Urinary bladder (tissue), 3 donors: ENCODE measurements at regions not wholly inside any gene's neighbourhood (a gene's known extent, or its start where the extent isn't known, plus 50 kb on each side); places are given as distances from the start of the nearest gene placed in this dataset.

Source experiments
- DNase-seq: peaks from one replicate; pipeline ENCODE4 v3.0.0-alpha.2; 2015; ENCODE audit errors: extremely low spot score
- H3K27ac ChIP-seq: one replicate; pipeline ENCODE4 v1.5.1; 2013; ENCODE audit warnings: low read depth, mild to moderate bottlenecking, moderate library complexity
- H3K36me3 ChIP-seq: one replicate; pipeline ENCODE4 v1.6.1; 2013; ENCODE audit warnings: mild to moderate bottlenecking, moderate library complexity; ENCODE audit not compliant: insufficient read depth
- H3K4me1 ChIP-seq: one replicate; pipeline ENCODE4 v1.6.1; 2013; ENCODE audit warnings: mild to moderate bottlenecking, moderate library complexity; ENCODE audit not compliant: insufficient read depth
- H3K4me3 ChIP-seq: one replicate; pipeline ENCODE4 v1.5.1; 2013; ENCODE audit warnings: low read depth, low read length
- WGBS: extraction: QIAGEN DNeasy Blood & Tissue Kit; methylation state at CpG from one replicate; pipeline ENCODE4 v1.1.7; 2013; 5-methylcytosine and 5-hydroxymethylcytosine counted together
- donor health status: healthy with polysubstance abuse.
- donor health status: healthy.

GRCh38 chr3:65048151-65048550 lies 360.4 kb upstream of the ADAMTS9 start:
- H3K36me3 ChIP-seq, result peaks cover 1% of the 10 kb centered on the region
- DNase-seq, result no peak
- H3K4me1 ChIP-seq, result no peaks in the 10 kb centered on the region
- H3K4me3 ChIP-seq, result no peak overlapping the region
- no peak overlapping the region for H3K27ac ChIP-seq
- 100% methylated on average over 1 of the region's 1 CpG for WGBS

- DNase-seq, result no peak
- Histone ChIP-seq H3K27ac (no peak overlapping the region), H3K4me1 (no peaks in the 10 kb centered on the region), H3K4me3 (no peak overlapping the region), H3K36me3 (no peaks in the 10 kb centered on the region)
- 73% methylated on average over 1 of the region's 1 CpG for WGBS
These were observed 357.3 kb upstream of the ADAMTS9 start for GRCh38 chr3:65045138-65045537.

GRCh38 chr3:65044401-65044800 lies 356.6 kb upstream of the ADAMTS9 start:
- WGBS, result 96% methylated on average over 6 of the region's 6 CpGs
- Histone ChIP-seq H3K27ac (no peak overlapping the region), H3K36me3 (no peaks in the 10 kb centered on the region), H3K4me3 (no peak overlapping the region), H3K4me1 (no peaks in the 10 kb centered on the region)
- DNase-seq, result no peak

GRCh38 chr3:65042675-65043074 lies 354.9 kb upstream of the ADAMTS9 start:
- WGBS, result 54% methylated on average over 3 of the region's 3 CpGs
- Histone ChIP-seq H3K4me3 (no peak overlapping the region), H3K36me3 (no peaks in the 10 kb centered on the region), H3K27ac (no peak overlapping the region), H3K4me1 (no peaks in the 10 kb centered on the region)
- no peak for DNase-seq

- DNase-seq, result no peak
- Histone ChIP-seq H3K4me1 (no peaks in the 10 kb centered on the region), H3K36me3 (no peaks in the 10 kb centered on the region), H3K4me3 (no peak overlapping the region), H3K27ac (no peak overlapping the region)
- WGBS, result 86% methylated on average over 6 of the region's 6 CpGs
These were observed 352.0 kb upstream of the ADAMTS9 start for GRCh38 chr3:65039754-65040210.

- DNase-seq, result no peak
- no peaks in the 10 kb centered on the region for H3K4me1 ChIP-seq
- no peak overlapping the region for H3K27ac ChIP-seq
- no peaks in the 10 kb centered on the region for H3K36me3 ChIP-seq
- WGBS, result 66% methylated on average over 2 of the region's 2 CpGs
- H3K4me3 ChIP-seq, result no peak overlapping the region
These were observed 350.1 kb upstream of the ADAMTS9 start for GRCh38 chr3:65037861-65038260.

DNA sequence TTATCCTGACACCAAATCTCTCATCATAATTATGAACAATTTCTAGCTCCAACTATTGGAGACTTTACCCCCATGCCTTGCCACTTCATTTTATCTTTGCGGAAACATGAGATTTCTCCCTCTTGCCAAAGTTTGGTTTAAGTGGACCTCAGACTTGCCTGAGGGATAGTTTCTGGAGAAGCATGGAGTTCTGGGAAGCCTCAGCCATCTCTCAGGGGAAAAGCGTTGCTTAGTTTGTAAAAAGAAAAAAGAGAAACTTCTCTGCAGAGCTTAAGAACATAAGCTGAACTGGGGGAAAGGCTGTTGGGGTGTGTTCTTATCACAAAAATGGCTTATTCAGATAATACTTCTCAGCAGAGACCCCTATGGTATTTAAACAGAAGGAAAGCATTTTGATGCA lies 347.4 kb upstream of the ADAMTS9 start:
- 53% methylated on average over 2 of the region's 2 CpGs for WGBS
- H3K36me3 ChIP-seq, result no peaks in the 10 kb centered on the region
- H3K4me3 ChIP-seq, result no peak overlapping the region
- H3K27ac ChIP-seq, result no peak overlapping the region
- no peaks in the 10 kb centered on the region for H3K4me1 ChIP-seq
- no peak for DNase-seq

GRCh38 chr3:65033576-65033975 lies 345.8 kb upstream of the ADAMTS9 start:
- no peaks in the 10 kb centered on the region for H3K4me1 ChIP-seq
- H3K4me3 ChIP-seq, result no peak overlapping the region
- no peak overlapping the region for H3K27ac ChIP-seq
- WGBS, result 95% methylated on average over 2 of the region's 2 CpGs
- H3K36me3 ChIP-seq, result no peaks in the 10 kb centered on the region
- DNase-seq, result no peak

DNA sequence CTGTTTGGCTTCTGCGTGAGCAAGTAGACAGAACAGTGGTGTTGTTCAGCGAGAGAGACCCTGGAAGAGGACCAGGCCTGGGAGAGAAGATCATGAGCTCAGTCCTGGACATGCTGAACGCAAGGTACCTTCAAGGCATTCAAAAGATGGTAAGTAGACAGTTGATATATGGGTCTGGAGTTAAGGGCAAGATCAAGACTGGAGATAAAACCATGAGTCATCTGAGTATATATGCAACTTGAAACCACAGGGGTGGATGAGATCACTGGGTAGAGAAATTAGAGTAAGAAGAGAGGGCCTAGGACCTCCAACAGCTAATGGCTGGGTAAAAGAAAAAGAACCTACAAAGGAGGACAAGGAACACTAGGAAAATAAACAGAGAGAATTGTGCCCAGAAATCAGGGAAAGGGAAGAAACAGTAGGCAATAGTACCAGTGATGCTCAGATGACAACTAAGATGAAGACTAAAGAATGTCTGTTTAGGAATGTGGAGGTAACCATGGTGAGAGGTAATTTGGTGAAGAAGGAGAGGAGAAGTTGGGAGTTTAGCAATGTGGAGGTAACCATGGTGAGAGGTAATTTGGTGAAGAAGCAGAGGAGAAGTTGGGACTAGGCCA lies 343.2 kb upstream of the ADAMTS9 start:
- H3K36me3 ChIP-seq, result no peaks in the 10 kb centered on the region
- H3K4me1 ChIP-seq, result no peaks in the 10 kb centered on the region
- no peak for DNase-seq
- WGBS, result 84% methylated on average over 3 of the region's 3 CpGs
- no peak overlapping the region for H3K27ac ChIP-seq
- H3K4me3 ChIP-seq, result no peak overlapping the region

- H3K4me3 ChIP-seq, result no peak overlapping the region
- no peak for DNase-seq
- WGBS, result 92% methylated on average over 4 of the region's 4 CpGs
These were observed 342.3 kb upstream of the ADAMTS9 start for GRCh38 chr3:65030014-65030627.

DNA sequence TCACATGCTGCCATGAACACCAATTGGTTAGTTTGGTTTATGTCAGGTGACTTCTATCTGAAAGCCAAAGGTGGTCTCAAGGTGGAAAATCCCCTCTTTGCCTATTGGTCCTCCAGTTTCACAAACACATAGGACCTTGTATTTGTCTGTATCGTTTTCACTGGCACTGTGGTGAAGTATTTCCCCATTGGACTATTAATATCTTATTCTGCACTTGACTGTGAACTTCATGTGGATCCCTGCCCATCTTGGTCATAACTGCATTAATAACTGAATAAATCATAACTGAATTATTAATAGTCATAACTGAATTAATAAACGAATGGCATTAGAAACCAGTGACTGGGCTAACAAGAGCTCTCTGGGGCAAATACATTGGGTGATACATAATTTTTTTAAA lies 341.3 kb upstream of the ADAMTS9 start:
- Histone ChIP-seq H3K36me3 (no peaks in the 10 kb centered on the region), H3K4me3 (no peak overlapping the region), H3K27ac (no peak overlapping the region), H3K4me1 (no peaks in the 10 kb centered on the region)
- 84% methylated on average over 2 of the region's 2 CpGs for WGBS
- no peak for DNase-seq

More at GRCh38 chr3:65030014-65030627, 342.3 kb upstream of the ADAMTS9 start:
- H3K36me3 ChIP-seq, result no peaks in the 10 kb centered on the region
- no peak overlapping the region for H3K27ac ChIP-seq
- H3K4me1 ChIP-seq, result no peaks in the 10 kb centered on the region

DNA sequence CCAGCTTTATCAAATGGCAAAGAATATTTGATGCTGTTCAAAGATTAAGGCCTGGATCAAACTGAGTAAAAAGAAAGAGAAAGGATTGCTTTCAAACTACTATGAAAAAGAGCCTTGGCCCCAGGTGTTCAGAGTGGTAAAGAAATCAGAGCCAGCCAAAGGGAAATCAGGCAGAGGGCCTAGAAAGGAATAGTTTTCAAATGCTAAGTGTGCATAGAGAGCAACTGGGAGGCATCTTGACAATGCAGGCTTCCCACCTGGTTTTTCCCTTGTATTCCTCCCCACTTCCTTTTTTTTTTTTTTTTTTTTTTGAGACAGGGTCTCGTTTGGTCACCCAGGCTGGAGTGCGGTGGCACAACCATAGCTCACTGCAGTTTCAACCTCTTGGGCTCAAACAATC lies 340.2 kb upstream of the ADAMTS9 start:
- Histone ChIP-seq H3K4me3 (no peak overlapping the region), H3K27ac (no peak overlapping the region), H3K4me1 (no peaks in the 10 kb centered on the region), H3K36me3 (no peaks in the 10 kb centered on the region)
- WGBS, result 95% methylated on average over 2 of the region's 2 CpGs
- DNase-seq, result no peak

GRCh38 chr3:65027335-65027734 lies 339.5 kb upstream of the ADAMTS9 start:
- no peak for DNase-seq

GRCh38 chr3:65026151-65026550 lies 338.4 kb upstream of the ADAMTS9 start:
- Histone ChIP-seq H3K4me3 (no peak overlapping the region), H3K27ac (no peak overlapping the region), H3K4me1 (no peaks in the 10 kb centered on the region), H3K36me3 (no peaks in the 10 kb centered on the region)
- 91% methylated on average over 9 of the region's 9 CpGs for WGBS
- DNase-seq, result no peak

More at GRCh38 chr3:65027335-65027734, 339.5 kb upstream of the ADAMTS9 start:
- Histone ChIP-seq H3K4me3 (no peak overlapping the region), H3K4me1 (no peaks in the 10 kb centered on the region), H3K27ac (no peak overlapping the region), H3K36me3 (no peaks in the 10 kb centered on the region)
- WGBS, result 89% methylated on average over 8 of the region's 8 CpGs
